OCI-LY1 (cell line): ENCODE measurements at regions not wholly inside any gene's neighbourhood (a gene's known extent, or its start where the extent isn't known, plus 50 kb on each side); places are given as distances from the start of the nearest gene placed in this dataset.

ENCODE experiments used
- EZH2 ChIP-seq: fragments of 200-600 bp; sonication (generic), shearing (Covaris generic); IDR thresholded peaks from 2 replicates; pipeline ENCODE4 v1.8.0; 2017; ENCODE audit warnings: borderline replicate concordance, mixed run types, mild to moderate bottlenecking, antibody characterized with exemption, low read length, moderate library complexity, mixed read lengths
- TF ChIP-seq, protein P1 (sequence below): fragments of 200-600 bp; sonication (generic), shearing (Covaris generic); IDR thresholded peaks from 2 replicates; pipeline ENCODE4 v1.5.1; 2017; ENCODE audit warnings: mild to moderate bottlenecking, antibody characterized with exemption, low read length, moderate library complexity, mixed read lengths

GRCh38 chr16:62406387-62406786, 370.1 kb upstream of the CDH8 start:
- TF ChIP-seq, protein P1, sequence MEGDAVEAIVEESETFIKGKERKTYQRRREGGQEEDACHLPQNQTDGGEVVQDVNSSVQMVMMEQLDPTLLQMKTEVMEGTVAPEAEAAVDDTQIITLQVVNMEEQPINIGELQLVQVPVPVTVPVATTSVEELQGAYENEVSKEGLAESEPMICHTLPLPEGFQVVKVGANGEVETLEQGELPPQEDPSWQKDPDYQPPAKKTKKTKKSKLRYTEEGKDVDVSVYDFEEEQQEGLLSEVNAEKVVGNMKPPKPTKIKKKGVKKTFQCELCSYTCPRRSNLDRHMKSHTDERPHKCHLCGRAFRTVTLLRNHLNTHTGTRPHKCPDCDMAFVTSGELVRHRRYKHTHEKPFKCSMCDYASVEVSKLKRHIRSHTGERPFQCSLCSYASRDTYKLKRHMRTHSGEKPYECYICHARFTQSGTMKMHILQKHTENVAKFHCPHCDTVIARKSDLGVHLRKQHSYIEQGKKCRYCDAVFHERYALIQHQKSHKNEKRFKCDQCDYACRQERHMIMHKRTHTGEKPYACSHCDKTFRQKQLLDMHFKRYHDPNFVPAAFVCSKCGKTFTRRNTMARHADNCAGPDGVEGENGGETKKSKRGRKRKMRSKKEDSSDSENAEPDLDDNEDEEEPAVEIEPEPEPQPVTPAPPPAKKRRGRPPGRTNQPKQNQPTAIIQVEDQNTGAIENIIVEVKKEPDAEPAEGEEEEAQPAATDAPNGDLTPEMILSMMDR: no peak
- no peak for TF ChIP-seq EZH2
